Smooth muscle cell (in vitro differentiated cells): ENCODE measurements at regions not wholly inside any gene's neighbourhood (a gene's known extent, or its start where the extent isn't known, plus 50 kb on each side); places are given as distances from the start of the nearest gene placed in this dataset.

ENCODE experiments used
- DNase-seq: peaks from one replicate; lab custom pipeline; 2025; ENCODE audit not compliant: unreplicated experiment; lab: John Stamatoyannopoulos, UW
- H2AFZ ChIP-seq: fragments of 200-600 bp; sonication (generic); 2 replicates; pipeline ENCODE4 v1.6.0; 2016; ENCODE audit warnings: antibody characterized with exemption, low read depth, mild to moderate bottlenecking
- H3F3A ChIP-seq: fragments of 200-600 bp; sonication (generic); 2 replicates; pipeline ENCODE4 v1.6.0; 2017; ENCODE audit warnings: antibody characterized with exemption, low read depth
- H3K27ac ChIP-seq: fragments of 200-600 bp; sonication (generic); 2 replicates; pipeline ENCODE4 v1.5.1; 2016; ENCODE audit warnings: low read depth, mild to moderate bottlenecking
- H3K27me3 ChIP-seq: fragments of 200-600 bp; sonication (generic); 2 replicates; pipeline ENCODE4 v1.6.1; 2016; ENCODE audit warnings: low read depth, mild to moderate bottlenecking
- H3K36me3 ChIP-seq: fragments of 200-600 bp; sonication (generic); 2 replicates; pipeline ENCODE4 v1.5.1; 2016; ENCODE audit warnings: low read depth
- H3K4me1 ChIP-seq: fragments of 200-600 bp; sonication (generic); 2 replicates; pipeline ENCODE4 v1.5.1; 2016; ENCODE audit warnings: low read depth
- H3K4me2 ChIP-seq: fragments of 200-600 bp; sonication (generic); 2 replicates; pipeline ENCODE4 v1.6.0; 2016; ENCODE audit warnings: mild to moderate bottlenecking
- H3K4me3 ChIP-seq: fragments of 200-600 bp; sonication (generic); 2 replicates; pipeline ENCODE4 v1.5.1; 2016; ENCODE audit warnings: mild to moderate bottlenecking
- H3K79me2 ChIP-seq: fragments of 200-600 bp; sonication (generic); 2 replicates; pipeline ENCODE4 v1.6.0; 2016; ENCODE audit warnings: low read depth, mild to moderate bottlenecking
- H3K9ac ChIP-seq: fragments of 200-600 bp; sonication (generic); 2 replicates; pipeline ENCODE4 v1.6.0; 2016; ENCODE audit warnings: low read depth
- H3K9me3 ChIP-seq: fragments of 200-600 bp; sonication (generic); replicated peaks from 2 replicates; pipeline ENCODE4 v1.5.1; 2016; ENCODE audit warnings: low read depth
- H4K20me1 ChIP-seq: fragments of 200-600 bp; sonication (generic); 2 replicates; pipeline ENCODE4 v1.6.0; 2016; ENCODE audit warnings: low read depth
- WGBS: methylation state at CpG from one replicate; pipeline ENCODE4 v1.1.7; 2016; ENCODE audit warnings: low lambda C conversion rate; 5-methylcytosine and 5-hydroxymethylcytosine counted together
- TF ChIP-seq, protein P1 (sequence below): fragments of 200-600 bp; sonication (generic); IDR thresholded peaks from 2 replicates; pipeline ENCODE4 v1.5.1; 2017; ENCODE audit warnings: borderline replicate concordance, mild to moderate bottlenecking, antibody characterized with exemption; ENCODE audit not compliant: insufficient read depth, poor library complexity, severe bottlenecking

DNA sequence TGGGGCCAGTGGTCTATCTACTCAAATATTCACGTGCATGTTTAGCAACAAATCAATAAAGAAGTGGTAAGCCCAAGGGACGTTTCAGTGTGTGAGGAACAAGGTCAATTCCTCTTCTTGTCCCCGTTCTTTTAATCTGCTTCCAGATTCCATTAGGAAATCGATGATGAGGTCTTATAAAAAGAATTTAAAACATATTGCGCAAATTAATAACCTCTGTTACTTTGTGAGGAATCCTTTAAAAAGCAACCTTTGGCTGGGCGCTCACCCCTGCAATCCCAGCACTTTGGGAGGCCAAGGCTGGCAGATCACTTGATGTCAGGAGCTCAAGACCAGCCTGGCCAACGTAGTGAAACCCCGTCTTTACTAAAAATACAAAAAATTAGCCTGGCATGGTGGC is 113.0 kb upstream of the TMPRSS2 start:
- H3K27ac ChIP-seq = no peak overlapping the region
- no peaks in the 10 kb centered on the region for H3F3A ChIP-seq
- 92% methylated on average over 8 of the region's 8 CpGs for WGBS
- H3K79me2 ChIP-seq = no peaks in the 10 kb centered on the region
- H3K27me3 ChIP-seq = no peaks in the 10 kb centered on the region
- no peaks in the 10 kb centered on the region for H4K20me1 ChIP-seq
- TF ChIP-seq, protein P1, sequence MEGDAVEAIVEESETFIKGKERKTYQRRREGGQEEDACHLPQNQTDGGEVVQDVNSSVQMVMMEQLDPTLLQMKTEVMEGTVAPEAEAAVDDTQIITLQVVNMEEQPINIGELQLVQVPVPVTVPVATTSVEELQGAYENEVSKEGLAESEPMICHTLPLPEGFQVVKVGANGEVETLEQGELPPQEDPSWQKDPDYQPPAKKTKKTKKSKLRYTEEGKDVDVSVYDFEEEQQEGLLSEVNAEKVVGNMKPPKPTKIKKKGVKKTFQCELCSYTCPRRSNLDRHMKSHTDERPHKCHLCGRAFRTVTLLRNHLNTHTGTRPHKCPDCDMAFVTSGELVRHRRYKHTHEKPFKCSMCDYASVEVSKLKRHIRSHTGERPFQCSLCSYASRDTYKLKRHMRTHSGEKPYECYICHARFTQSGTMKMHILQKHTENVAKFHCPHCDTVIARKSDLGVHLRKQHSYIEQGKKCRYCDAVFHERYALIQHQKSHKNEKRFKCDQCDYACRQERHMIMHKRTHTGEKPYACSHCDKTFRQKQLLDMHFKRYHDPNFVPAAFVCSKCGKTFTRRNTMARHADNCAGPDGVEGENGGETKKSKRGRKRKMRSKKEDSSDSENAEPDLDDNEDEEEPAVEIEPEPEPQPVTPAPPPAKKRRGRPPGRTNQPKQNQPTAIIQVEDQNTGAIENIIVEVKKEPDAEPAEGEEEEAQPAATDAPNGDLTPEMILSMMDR = no peak
- no peak overlapping the region for H2AFZ ChIP-seq
- no peaks in the 10 kb centered on the region for H3K4me1 ChIP-seq
- H3K36me3 ChIP-seq = no peaks in the 10 kb centered on the region
- no peaks in the 10 kb centered on the region for H3K9me3 ChIP-seq
- H3K4me3 ChIP-seq = no peak overlapping the region
- H3K4me2 ChIP-seq = no peak overlapping the region
- no peak for DNase-seq
- H3K9ac ChIP-seq = no peak overlapping the region

DNA sequence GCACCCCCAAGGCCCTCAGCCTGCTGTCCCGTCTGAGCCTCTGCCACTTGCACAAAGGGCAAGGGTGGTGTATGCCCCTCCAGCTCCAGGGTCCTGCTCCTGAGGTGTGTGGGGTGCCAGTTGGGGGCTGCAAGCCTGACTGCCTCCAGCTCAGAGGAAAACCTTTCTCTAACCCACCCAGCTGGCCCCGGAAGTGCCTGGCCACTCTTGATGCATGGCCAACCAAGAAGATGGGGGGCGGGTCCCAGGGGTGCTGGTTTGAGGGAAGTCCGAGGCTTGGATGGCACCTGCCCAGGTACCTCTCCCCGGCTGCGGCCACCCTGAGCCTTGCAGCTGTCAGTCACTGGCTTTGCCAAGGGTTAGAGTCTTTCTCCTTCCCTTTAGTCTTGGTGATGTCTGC is 112.6 kb upstream of the TMPRSS2 start:
- H3K27ac ChIP-seq = no peak overlapping the region

DNA sequence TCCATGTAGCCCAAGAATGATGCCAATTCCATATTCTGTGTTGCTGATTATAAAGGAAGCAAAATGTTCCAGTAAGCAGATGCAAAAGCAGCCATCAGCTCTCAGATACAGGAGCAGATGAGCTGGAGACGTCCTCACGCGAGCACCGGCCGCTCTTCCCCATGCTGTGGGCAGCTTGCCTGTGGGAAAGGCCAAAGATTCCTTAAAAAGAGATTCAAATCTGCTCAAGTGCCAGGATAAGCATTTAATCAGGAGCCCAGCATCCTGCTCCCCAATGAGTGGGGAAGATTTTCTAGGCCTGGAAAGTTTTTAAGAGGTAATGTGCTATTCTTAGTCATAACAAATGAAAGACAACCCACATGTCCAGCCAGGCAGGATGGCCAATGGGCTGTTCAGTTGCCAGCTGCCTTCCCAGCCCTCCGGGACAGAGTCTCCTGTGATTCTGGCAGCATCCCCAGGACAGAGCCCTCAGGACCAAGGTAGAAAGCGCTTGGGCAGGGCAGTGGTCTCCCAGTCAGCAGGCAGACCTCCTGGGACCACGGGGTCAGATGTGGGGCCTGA is 108.2 kb upstream of the TMPRSS2 start:
- H4K20me1 ChIP-seq = no peaks in the 10 kb centered on the region
- peak overlapping the region; percentile 86 for H3K27ac ChIP-seq
- H3K36me3 ChIP-seq = no peaks in the 10 kb centered on the region
- peak overlapping the region; percentile 34 for H3K4me2 ChIP-seq
- TF ChIP-seq, protein P1 = no peak
- H3K27me3 ChIP-seq = no peaks in the 10 kb centered on the region
- H3F3A ChIP-seq = no peaks in the 10 kb centered on the region
- DNase-seq = no peak
- H3K4me1 ChIP-seq = peaks cover 11% of the 10 kb centered on the region
- WGBS = 65% methylated on average over 8 of the region's 8 CpGs
- no peaks in the 10 kb centered on the region for H3K9me3 ChIP-seq
- peak overlapping the region; percentile 33 for H3K9ac ChIP-seq
- H3K4me3 ChIP-seq = no peak overlapping the region
- H3K79me2 ChIP-seq = no peaks in the 10 kb centered on the region
- no peak overlapping the region for H2AFZ ChIP-seq

More for the DNA sequence above, 112.6 kb upstream of the TMPRSS2 start:
- Histone ChIP-seq H3K79me2 (no peaks in the 10 kb centered on the region), H3K36me3 (no peaks in the 10 kb centered on the region), H3K4me1 (no peaks in the 10 kb centered on the region), H3K4me2 (no peak overlapping the region), H3K4me3 (no peak overlapping the region), H3K27me3 (no peaks in the 10 kb centered on the region), H3F3A (no peaks in the 10 kb centered on the region), H2AFZ (no peak overlapping the region), H4K20me1 (no peaks in the 10 kb centered on the region), H3K9me3 (no peaks in the 10 kb centered on the region), H3K9ac (no peak overlapping the region)
- 92% methylated on average over 6 of the region's 6 CpGs for WGBS
- TF ChIP-seq, protein P1 = no peak
- DNase-seq = no peak

DNA sequence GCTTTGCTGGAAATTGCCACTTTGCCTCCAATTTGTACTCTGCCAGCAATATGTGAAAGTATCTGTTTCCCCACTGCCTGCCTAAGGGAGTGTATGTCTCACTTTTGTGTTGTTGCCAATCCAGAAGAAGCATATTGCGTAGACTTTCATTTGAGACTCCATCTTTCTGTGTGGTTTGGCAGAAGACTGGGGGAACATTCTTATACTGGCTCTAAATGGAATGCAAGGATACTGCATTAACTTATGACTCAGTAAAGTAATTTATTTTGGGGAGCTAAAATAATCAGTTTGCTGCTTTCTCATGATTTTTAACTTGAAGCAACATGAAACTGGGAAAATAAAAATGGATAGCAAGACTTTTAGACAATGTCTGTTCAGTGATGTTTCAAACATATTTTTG is 107.7 kb upstream of the TMPRSS2 start:
- no peaks in the 10 kb centered on the region for H4K20me1 ChIP-seq
- no peaks in the 10 kb centered on the region for H3F3A ChIP-seq
- peak overlapping the region; percentile 34 for H3K4me2 ChIP-seq
- no peaks in the 10 kb centered on the region for H3K27me3 ChIP-seq
- no peaks in the 10 kb centered on the region for H3K79me2 ChIP-seq
- H3K4me3 ChIP-seq = no peak overlapping the region
- H2AFZ ChIP-seq = no peak overlapping the region
- H3K4me1 ChIP-seq = peaks cover 11% of the 10 kb centered on the region
- peak overlapping the region; percentile 86 for H3K27ac ChIP-seq
- H3K9me3 ChIP-seq = no peaks in the 10 kb centered on the region
- 65% methylated on average over 1 of the region's 1 CpG for WGBS
- TF ChIP-seq, protein P1 = no peak
- no peak for DNase-seq
- peak overlapping the region; percentile 33 for H3K9ac ChIP-seq
- no peaks in the 10 kb centered on the region for H3K36me3 ChIP-seq
